ENCODE measurements at regions not wholly inside any gene's neighbourhood (a gene's known extent, or its start where the extent isn't known, plus 50 kb on each side); places are given as distances from the start of the nearest gene placed in this dataset.

DNA sequence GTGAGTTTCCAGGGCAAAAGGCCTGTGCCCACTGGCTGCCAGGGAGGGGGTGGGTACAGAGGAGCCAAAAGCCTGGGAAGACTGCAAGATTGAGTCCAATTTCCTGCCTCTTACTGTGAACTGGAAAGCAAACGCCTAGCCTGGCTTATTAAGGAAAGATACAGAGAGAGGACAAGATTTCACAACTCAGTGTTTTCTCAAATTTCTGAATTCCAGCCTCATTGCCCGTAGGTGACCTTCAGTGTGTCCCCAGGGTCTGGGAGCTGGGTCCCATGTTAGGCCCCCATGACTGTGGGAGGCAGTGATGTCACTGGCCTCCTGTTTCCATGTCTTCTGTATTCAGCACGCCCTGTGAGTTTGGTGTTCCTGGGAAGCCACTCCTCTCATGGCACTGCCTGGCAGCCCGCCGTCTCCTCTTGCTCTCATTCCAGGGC is 60.6 kb upstream of the PTPN3 start:
- TF ChIP-seq CEBPB (IDR thresholded peaks at IDR 0.05) = no peak
- TF ChIP-seq EP300 (IDR thresholded peaks at IDR 0.05; ENCODE audit: borderline replicate concordance) = no peak
- TF ChIP-seq TAF1 (IDR thresholded peaks at IDR 0.05; ENCODE audit: low read depth) = no peak
- TF ChIP-seq, protein P1, sequence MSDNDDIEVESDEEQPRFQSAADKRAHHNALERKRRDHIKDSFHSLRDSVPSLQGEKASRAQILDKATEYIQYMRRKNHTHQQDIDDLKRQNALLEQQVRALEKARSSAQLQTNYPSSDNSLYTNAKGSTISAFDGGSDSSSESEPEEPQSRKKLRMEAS (IDR thresholded peaks at IDR 0.05) = no peak
- no peak for TF ChIP-seq FOXM1 (IDR thresholded peaks at IDR 0.05; ENCODE audit: borderline replicate concordance, low read depth)
- TF ChIP-seq RAD21 (IDR thresholded peaks at IDR 0.05; ENCODE audit: low read depth) = no peak
- no peak for TF ChIP-seq YY1 (IDR thresholded peaks at IDR 0.05; ENCODE audit: low read depth)
- TF ChIP-seq TCF12 (IDR thresholded peaks at IDR 0.05; ENCODE audit: low read depth) = no peak
- no peak for TF ChIP-seq ZBTB7A (IDR thresholded peaks at IDR 0.05; ENCODE audit: low read depth)
- no peak for TF ChIP-seq CREB1 (IDR thresholded peaks at IDR 0.05; ENCODE audit: low read depth)
- TF ChIP-seq, protein P2, sequence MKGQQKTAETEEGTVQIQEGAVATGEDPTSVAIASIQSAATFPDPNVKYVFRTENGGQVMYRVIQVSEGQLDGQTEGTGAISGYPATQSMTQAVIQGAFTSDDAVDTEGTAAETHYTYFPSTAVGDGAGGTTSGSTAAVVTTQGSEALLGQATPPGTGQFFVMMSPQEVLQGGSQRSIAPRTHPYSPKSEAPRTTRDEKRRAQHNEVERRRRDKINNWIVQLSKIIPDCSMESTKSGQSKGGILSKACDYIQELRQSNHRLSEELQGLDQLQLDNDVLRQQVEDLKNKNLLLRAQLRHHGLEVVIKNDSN (IDR thresholded peaks at IDR 0.05) = no peak
- no peak for TF ChIP-seq TEAD4 (IDR thresholded peaks at IDR 0.05)
- no peak for TF ChIP-seq EGR1 (IDR thresholded peaks at IDR 0.05)
